ENCODE measurements at regions not wholly inside any gene's neighbourhood (a gene's known extent, or its start where the extent isn't known, plus 50 kb on each side); places are given as distances from the start of the nearest gene placed in this dataset.

- no peak for DNase-seq (ENCODE audit: low read depth)
- no peak for TF ChIP-seq CTCF (IDR thresholded peaks at IDR 0.05; ENCODE audit: control insufficient read depth, extremely low read depth, insufficient read depth)
- no peak overlapping the region for H3K4me3 ChIP-seq (ENCODE audit: low read depth, low read length)
Measured at GRCh38 chr14:97262336-97262735, 465.2 kb downstream of the VRK1 start.

GRCh38 chr14:97264516-97265230 lies 467.5 kb downstream of the VRK1 start:
- TF ChIP-seq CTCF (IDR thresholded peaks at IDR 0.05; ENCODE audit: control insufficient read depth, extremely low read depth, insufficient read depth) = no peak
- DNase-seq (ENCODE audit: low read depth) = no peak
- H3K4me3 ChIP-seq (ENCODE audit: low read depth, low read length) = no peak overlapping the region

DNA sequence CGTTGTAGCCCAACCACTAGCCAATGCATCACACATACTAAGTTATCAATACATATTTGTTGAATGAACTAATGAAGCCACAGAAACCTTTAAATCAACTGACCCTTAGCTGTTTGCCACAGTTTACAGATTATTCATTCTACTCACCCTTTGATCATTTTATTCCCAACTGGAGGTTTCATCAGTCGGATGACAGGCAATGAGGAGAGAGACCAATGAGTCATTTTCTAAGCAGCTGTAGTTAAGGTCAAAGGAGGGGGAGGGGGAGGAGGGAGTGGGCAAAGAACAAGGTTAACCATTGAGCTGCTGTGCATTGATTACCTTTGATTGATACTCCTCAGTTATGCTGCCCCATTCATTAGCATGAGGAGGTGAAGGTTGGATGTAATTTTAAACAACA lies 469.5 kb downstream of the VRK1 start:
- TF ChIP-seq CTCF (IDR thresholded peaks at IDR 0.05; ENCODE audit: control insufficient read depth, extremely low read depth, insufficient read depth) = no peak
- DNase-seq (ENCODE audit: low read depth) = no peak
- no peak overlapping the region for H3K4me3 ChIP-seq (ENCODE audit: low read depth, low read length)

- DNase-seq (ENCODE audit: low read depth) = no peak
- no peak for TF ChIP-seq CTCF (IDR thresholded peaks at IDR 0.05; ENCODE audit: control insufficient read depth, extremely low read depth, insufficient read depth)
- no peak overlapping the region for H3K4me3 ChIP-seq (ENCODE audit: low read depth, low read length)
Measured at GRCh38 chr14:97267509-97267908, 470.3 kb downstream of the VRK1 start.

GRCh38 chr14:97268097-97268496 lies 470.9 kb downstream of the VRK1 start:
- DNase-seq (ENCODE audit: low read depth) = no peak
- no peak overlapping the region for H3K4me3 ChIP-seq (ENCODE audit: low read depth, low read length)
- TF ChIP-seq CTCF (IDR thresholded peaks at IDR 0.05; ENCODE audit: control insufficient read depth, extremely low read depth, insufficient read depth) = no peak

GRCh38 chr14:97270308-97270707 lies 473.1 kb downstream of the VRK1 start:
- no peak for DNase-seq (ENCODE audit: low read depth)
- no peak overlapping the region for H3K4me3 ChIP-seq (ENCODE audit: low read depth, low read length)
- no peak for TF ChIP-seq CTCF (IDR thresholded peaks at IDR 0.05; ENCODE audit: control insufficient read depth, extremely low read depth, insufficient read depth)

- no peak for TF ChIP-seq CTCF (IDR thresholded peaks at IDR 0.05; ENCODE audit: control insufficient read depth, extremely low read depth, insufficient read depth)
- no peak overlapping the region for H3K4me3 ChIP-seq (ENCODE audit: low read depth, low read length)
- no peak for DNase-seq (ENCODE audit: low read depth)
Measured at GRCh38 chr14:97271451-97271960, 474.3 kb downstream of the VRK1 start.

Measured in LNCaP clone FGC (cell line).